SK-N-MC (cell line): ENCODE measurements at regions not wholly inside any gene's neighbourhood (a gene's known extent, or its start where the extent isn't known, plus 50 kb on each side); places are given as distances from the start of the nearest gene placed in this dataset.
A peak's percentile ranks its signal among the peaks of the same experiment; 100 is the strongest.

Experiments
- DNase-seq: peaks from one replicate; pipeline ENCODE4 v3.0.0-alpha.2; 2011; ENCODE audit warnings: low read depth, low spot score
- H3K27ac ChIP-seq: fragments of 200-600 bp; sonication (generic); 2 replicates; pipeline ENCODE4 v1.5.1; 2016; ENCODE audit warnings: mixed run types
- H3K36me3 ChIP-seq: fragments of 200-600 bp; sonication (generic); 2 replicates; pipeline ENCODE4 v1.6.1; 2017; ENCODE audit warnings: antibody characterized with exemption, low read length, mixed read lengths; ENCODE audit not compliant: insufficient read depth
- H3K4me3 ChIP-seq: fragments of 200-600 bp; sonication (generic); 2 replicates; pipeline ENCODE4 v1.5.1; 2016
- H3K9ac ChIP-seq: fragments of 200-600 bp; sonication (generic); 2 replicates; pipeline ENCODE4 v1.8.0; 2017; ENCODE audit warnings: mixed run types, mixed read lengths; ENCODE audit not compliant: insufficient read length
- H3K9me3 ChIP-seq: fragments of 200-600 bp; sonication (generic); 2 replicates; pipeline ENCODE4 v1.6.1; 2017; ENCODE audit warnings: low read depth, mild to moderate bottlenecking, antibody characterized with exemption, low read length, moderate library complexity, mixed read lengths
- EZH2 ChIP-seq: fragments of 200-600 bp; sonication (generic); IDR thresholded peaks from one replicate; pipeline ENCODE4 v1.6.1; 2017; ENCODE audit warnings: antibody characterized with exemption
- FOXP2 ChIP-seq: optimal IDR thresholded peaks from 2 replicates; pipeline ENCODE3; 2011; ENCODE audit warnings: mild to moderate bottlenecking, moderate library complexity; ENCODE audit not compliant: insufficient read depth; ENCODE audit errors: extremely low read length, control extremely low read depth
- POLR2AphosphoS5 ChIP-seq: IDR thresholded peaks from 2 replicates; pipeline ENCODE4 v1.6.1; 2012; ENCODE audit warnings: mild to moderate bottlenecking, low read depth, low read length, borderline replicate concordance

DNA sequence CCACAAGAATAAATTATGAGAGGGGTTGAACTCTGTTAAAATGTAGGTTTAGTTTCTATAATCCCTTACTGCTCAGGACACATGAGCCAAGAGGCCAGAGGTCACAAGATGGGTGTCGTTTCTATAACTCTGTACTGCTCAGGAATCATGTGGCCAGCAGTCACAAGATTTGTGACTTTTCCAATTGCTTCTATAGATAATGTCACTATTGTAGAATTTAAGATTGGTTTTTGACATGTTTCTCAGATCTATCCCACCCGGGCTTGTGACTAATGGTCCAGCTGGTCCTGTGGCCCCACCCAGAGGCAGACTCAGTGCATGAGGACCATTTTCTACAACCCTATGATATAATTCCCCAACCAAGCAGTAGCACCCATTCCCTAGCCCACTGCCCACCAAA lies 662.0 kb upstream of the KLF12 start:
- H3K27ac ChIP-seq, result no peak overlapping the region
- TF ChIP-seq POLR2AphosphoS5 (no peak), EZH2 (no peak), FOXP2 (no peak)
- no peaks in the 10 kb centered on the region for H3K36me3 ChIP-seq
- no peak overlapping the region for H3K9ac ChIP-seq
- H3K4me3 ChIP-seq, result no peak overlapping the region
- DNase-seq, result no peak
- no peaks in the 10 kb centered on the region for H3K9me3 ChIP-seq

DNA sequence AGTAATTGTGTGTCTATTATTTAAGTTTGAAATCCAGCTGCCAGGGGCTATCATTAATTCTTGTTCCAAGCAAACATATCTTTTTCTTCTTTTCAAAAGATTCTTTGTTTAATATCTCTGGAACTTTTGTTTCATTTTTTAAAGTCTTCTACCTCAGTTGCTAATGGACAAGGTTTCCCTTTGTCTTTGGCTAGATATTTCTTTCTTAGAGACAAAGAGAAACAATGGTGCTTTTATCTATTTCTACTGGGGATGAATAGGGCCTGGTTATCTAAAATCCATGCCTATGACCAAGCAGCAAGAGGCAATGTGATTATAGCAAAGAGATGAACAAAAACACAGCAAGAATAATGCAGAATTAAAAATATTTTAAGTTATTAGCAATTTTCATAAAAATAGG lies 661.3 kb upstream of the KLF12 start:
- no peaks in the 10 kb centered on the region for H3K36me3 ChIP-seq
- no peak for TF ChIP-seq POLR2AphosphoS5
- H3K27ac ChIP-seq, result no peak overlapping the region
- no peaks in the 10 kb centered on the region for H3K9me3 ChIP-seq
- no peak for DNase-seq
- H3K9ac ChIP-seq, result no peak overlapping the region
- H3K4me3 ChIP-seq, result no peak overlapping the region

DNA sequence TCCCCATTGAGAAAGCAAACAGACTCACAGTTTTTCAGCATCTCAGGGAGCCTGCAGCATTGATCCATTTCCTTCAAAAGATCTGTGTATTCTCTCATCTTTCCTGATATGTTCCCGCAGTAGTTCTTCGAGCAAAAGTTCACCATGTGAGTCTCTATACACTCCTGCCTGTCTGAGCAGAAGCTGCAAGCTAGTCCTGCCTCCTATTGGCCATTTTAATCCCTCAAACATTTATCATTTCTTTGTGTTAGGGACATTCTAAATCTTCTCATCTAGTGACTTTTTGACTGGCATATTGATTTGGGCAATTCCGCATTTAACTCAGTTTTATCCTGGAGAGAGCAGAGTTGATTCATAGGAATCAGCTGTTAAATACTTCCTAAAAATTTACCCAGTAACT lies 660.4 kb upstream of the KLF12 start:
- no peak overlapping the region for H3K9ac ChIP-seq
- DNase-seq, result no peak
- H3K4me3 ChIP-seq, result no peak overlapping the region
- no peaks in the 10 kb centered on the region for H3K9me3 ChIP-seq
- TF ChIP-seq EZH2, result no peak
- TF ChIP-seq POLR2AphosphoS5, result no peak
- no peak for TF ChIP-seq FOXP2
- H3K27ac ChIP-seq, result no peak overlapping the region
- no peaks in the 10 kb centered on the region for H3K36me3 ChIP-seq

DNA sequence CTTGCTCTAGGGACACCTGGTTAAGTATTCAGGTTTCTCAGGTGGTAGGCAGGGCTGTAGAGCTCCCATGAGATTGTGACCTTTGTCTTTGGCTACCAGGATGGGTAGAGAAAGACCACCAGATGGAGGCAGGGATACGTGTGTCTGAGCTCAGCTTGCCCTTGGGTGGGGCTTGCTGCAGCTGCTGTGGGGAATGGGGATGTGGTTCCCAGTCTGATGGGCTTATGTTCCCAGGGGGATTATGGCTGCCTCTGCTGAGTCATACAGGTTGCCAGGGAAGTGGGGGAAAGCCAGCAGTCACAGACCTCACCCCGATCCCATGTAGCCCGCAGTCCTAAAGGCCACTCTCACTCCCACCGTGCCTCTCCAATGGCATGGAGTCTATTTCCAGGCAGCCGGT lies 659.9 kb upstream of the KLF12 start:
- H3K4me3 ChIP-seq, result no peak overlapping the region
- no peaks in the 10 kb centered on the region for H3K9me3 ChIP-seq
- DNase-seq, result no peak
- H3K27ac ChIP-seq, result no peak overlapping the region
- TF ChIP-seq POLR2AphosphoS5 (no peak), FOXP2 (no peak), EZH2 (no peak)
- H3K36me3 ChIP-seq, result no peaks in the 10 kb centered on the region
- no peak overlapping the region for H3K9ac ChIP-seq

DNA sequence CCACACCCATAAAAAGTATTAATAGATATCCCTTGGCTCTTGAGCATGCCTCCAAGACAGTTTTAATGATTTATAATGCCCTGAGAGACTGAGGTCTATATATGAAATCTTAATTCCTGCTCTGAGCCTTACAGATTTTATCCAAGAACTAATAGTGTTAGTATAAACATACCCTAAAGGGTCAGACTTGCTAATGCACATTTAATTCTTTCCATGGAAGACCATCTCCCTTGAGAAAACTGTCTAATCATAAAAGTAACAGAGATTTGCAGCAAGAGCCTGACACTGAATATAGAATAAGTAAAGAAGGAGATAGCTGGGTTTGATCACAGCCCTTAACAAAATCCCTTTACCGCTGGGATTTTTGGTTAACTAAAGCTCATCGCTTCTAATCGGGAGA lies 650.8 kb upstream of the KLF12 start:
- Histone ChIP-seq H3K27ac (peak overlapping the region; percentile 7; the same call in 1 of the 2 replicates), H3K9me3 (no peaks in the 10 kb centered on the region), H3K9ac (no peak overlapping the region), H3K4me3 (0 out of 2 replicates have a peak overlapping the region, but pooled peaks have one; percentile 0), H3K36me3 (no peaks in the 10 kb centered on the region)
- peak; percentile 20 for DNase-seq
- TF ChIP-seq EZH2 (no peak), FOXP2 (no peak), POLR2AphosphoS5 (no peak)

DNA sequence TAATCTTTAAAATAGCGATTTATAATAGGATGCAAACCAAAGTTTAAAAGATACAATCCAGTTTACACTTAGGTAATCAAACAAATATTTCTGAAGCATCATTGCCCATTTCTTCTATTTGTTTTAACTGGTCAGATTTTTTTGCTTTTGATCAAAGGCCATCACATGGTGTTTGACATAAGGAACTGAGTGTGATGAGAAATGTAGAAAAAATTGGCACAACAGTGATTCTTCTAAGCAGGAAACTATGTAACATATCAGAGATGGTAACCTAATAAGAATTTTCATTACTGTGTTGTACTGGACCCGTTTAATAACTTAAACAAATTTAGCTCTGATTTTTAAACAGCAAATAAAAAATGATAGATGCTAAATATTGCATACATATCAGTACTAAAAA lies 644.7 kb upstream of the KLF12 start:
- TF ChIP-seq FOXP2 (no peak), POLR2AphosphoS5 (no peak), EZH2 (no peak)
- no peak overlapping the region for H3K27ac ChIP-seq
- DNase-seq, result no peak
- H3K9ac ChIP-seq, result no peak overlapping the region
- H3K36me3 ChIP-seq, result no peaks in the 10 kb centered on the region
- H3K9me3 ChIP-seq, result no peaks in the 10 kb centered on the region
- no peak overlapping the region for H3K4me3 ChIP-seq

DNA sequence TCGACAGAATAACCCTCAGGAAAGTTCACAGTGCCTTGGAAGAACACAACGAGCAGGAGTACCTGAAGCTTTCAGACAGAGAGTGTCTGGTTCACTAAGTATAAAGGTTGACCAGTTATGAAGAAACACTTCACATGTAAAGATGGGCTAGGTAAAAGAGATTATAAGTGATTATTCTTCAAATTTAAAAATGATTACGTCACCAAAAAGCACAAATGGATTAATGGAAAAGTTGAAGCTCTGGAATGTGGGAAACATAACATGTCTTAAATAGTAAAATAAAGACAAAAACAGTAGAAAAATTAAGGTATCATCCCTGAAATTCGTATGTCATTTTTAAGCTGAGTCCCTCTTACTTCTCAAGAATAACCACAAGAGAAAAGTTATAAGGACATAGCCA lies 643.9 kb upstream of the KLF12 start:
- no peaks in the 10 kb centered on the region for H3K36me3 ChIP-seq
- H3K9me3 ChIP-seq, result no peaks in the 10 kb centered on the region
- no peak for TF ChIP-seq POLR2AphosphoS5
- no peak for TF ChIP-seq EZH2
- TF ChIP-seq FOXP2, result no peak
- H3K4me3 ChIP-seq, result no peak overlapping the region
- DNase-seq, result no peak
- H3K9ac ChIP-seq, result no peak overlapping the region
- H3K27ac ChIP-seq, result no peak overlapping the region

DNA sequence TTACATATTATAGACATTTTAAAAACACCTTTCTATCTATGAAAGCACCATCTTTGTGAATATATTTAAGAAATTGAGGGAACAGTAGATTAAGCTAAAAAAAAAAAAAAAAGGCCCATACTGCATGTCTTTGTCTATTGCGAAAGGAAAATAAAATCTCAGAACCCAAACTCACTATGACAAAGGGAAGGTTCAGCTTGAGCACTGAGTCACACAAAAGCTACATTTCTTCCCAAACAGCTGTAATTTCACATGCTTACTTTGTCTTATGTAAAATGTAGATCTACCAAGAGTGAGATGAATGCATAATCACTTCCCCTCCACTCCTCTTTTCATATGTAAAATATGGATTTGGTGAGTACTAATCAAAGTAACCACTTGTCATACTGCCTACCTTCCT lies 640.1 kb upstream of the KLF12 start:
- H3K9ac ChIP-seq, result no peak overlapping the region

DNA sequence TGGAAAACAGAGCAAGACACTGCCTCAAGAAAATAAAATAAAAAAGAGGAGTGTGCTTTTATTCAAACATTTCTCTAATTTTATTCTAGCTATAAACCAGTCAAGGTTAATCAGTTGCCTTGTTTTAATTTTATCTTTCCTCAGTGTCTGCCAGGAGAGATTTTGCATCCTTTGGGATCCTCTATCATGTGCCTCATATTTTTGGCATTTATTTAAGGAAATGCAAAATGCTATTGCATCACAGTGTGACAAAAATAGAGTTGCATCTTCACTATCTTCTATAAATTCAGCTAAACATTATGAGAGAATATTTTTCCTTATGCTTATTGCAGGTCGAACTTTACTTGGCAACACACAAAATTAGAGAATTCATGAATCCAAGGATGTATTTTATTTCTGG lies 639.0 kb upstream of the KLF12 start:
- TF ChIP-seq POLR2AphosphoS5, result no peak
- DNase-seq, result no peak

More for the DNA sequence above, 640.1 kb upstream of the KLF12 start:
- Histone ChIP-seq H3K27ac (no peak overlapping the region), H3K9me3 (no peaks in the 10 kb centered on the region), H3K36me3 (no peaks in the 10 kb centered on the region), H3K4me3 (no peak overlapping the region)
- no peak for DNase-seq
- no peak for TF ChIP-seq POLR2AphosphoS5
- no peak for TF ChIP-seq FOXP2

DNA sequence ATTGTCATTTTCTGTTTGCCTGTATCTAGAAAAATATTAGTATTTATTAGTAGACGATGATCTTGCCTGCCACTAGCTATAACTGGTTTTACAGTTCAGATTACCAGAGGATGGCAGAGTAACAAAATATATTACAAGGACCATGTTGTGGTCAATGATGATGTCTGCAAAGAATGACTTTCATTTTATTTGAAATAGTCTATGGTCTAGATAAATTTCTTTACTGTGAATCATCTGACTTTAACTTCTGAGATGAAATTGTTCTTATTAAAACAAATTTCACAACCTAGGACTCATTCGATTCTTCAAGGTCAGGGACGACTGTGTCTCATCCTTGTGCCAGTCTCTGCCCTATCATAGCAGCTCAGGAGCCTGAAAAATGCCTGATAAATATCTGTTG lies 637.8 kb upstream of the KLF12 start:
- TF ChIP-seq EZH2 (no peak), FOXP2 (no peak), POLR2AphosphoS5 (no peak)
- H3K27ac ChIP-seq, result no peak overlapping the region
- H3K4me3 ChIP-seq, result no peak overlapping the region

More for the DNA sequence above, 639.0 kb upstream of the KLF12 start:
- Histone ChIP-seq H3K9me3 (no peaks in the 10 kb centered on the region), H3K27ac (no peak overlapping the region), H3K4me3 (no peak overlapping the region), H3K9ac (no peak overlapping the region), H3K36me3 (no peaks in the 10 kb centered on the region)

More for the DNA sequence above, 637.8 kb upstream of the KLF12 start:
- no peak for DNase-seq
- no peaks in the 10 kb centered on the region for H3K36me3 ChIP-seq
- H3K9me3 ChIP-seq, result no peaks in the 10 kb centered on the region
- no peak overlapping the region for H3K9ac ChIP-seq
